GM06990 (cell line): ENCODE measurements at regions not wholly inside any gene's neighbourhood (a gene's known extent, or its start where the extent isn't known, plus 50 kb on each side); places are given as distances from the start of the nearest gene placed in this dataset.

Source experiments
- DNase-seq: peaks from one replicate; pipeline ENCODE4 v3.0.0-alpha.2; 2011; ENCODE audit not compliant: insufficient read length; ENCODE audit errors: extremely low read depth
- H3K27me3 ChIP-seq: replicated peaks from 2 replicates; pipeline ENCODE4 v1.6.0; 2011; ENCODE audit warnings: low read length; ENCODE audit not compliant: control insufficient read depth, insufficient read depth
- H3K36me3 ChIP-seq: 2 replicates; pipeline ENCODE4 v1.5.1; 2011; ENCODE audit warnings: low read length; ENCODE audit not compliant: control insufficient read depth, insufficient read depth
- H3K4me3 ChIP-seq: replicated peaks from 2 replicates; pipeline ENCODE4 v1.5.1; 2011; ENCODE audit warnings: low read depth, mild to moderate bottlenecking, control low read depth, low read length
- CTCF ChIP-seq: IDR thresholded peaks from 2 replicates; pipeline ENCODE4 v1.5.1; 2011; ENCODE audit warnings: low read length, control low read depth, mild to moderate bottlenecking, inconsistent platforms; ENCODE audit not compliant: insufficient read depth, poor library complexity, severe bottlenecking

GRCh38 chr2:198957181-198957580, 500.6 kb downstream of the SATB2 start:
- Histone ChIP-seq H3K27me3 (no peaks in the 10 kb centered on the region; the same call in 1 of the 2 replicates), H3K36me3 (no peaks in the 10 kb centered on the region), H3K4me3 (no peak overlapping the region)
- TF ChIP-seq CTCF, result no peak
- DNase-seq, result no peak

GRCh38 chr2:198953328-198953727, 504.4 kb downstream of the SATB2 start:
- TF ChIP-seq CTCF, result no peak
- Histone ChIP-seq H3K36me3 (no peaks in the 10 kb centered on the region), H3K27me3 (no peaks in the 10 kb centered on the region; the same call in 1 of the 2 replicates), H3K4me3 (no peak overlapping the region)
- DNase-seq, result no peak

- Histone ChIP-seq H3K4me3 (no peak overlapping the region), H3K27me3 (no peaks in the 10 kb centered on the region; the same call in 1 of the 2 replicates), H3K36me3 (no peaks in the 10 kb centered on the region)
- TF ChIP-seq CTCF, result no peak
- no peak for DNase-seq
Measured at GRCh38 chr2:198950803-198951202, 506.9 kb downstream of the SATB2 start.

- no peaks in the 10 kb centered on the region for H3K36me3 ChIP-seq
- DNase-seq, result no peak
Measured at GRCh38 chr2:198945496-198945895, 512.2 kb downstream of the SATB2 start.

GRCh38 chr2:198930170-198930569, 527.6 kb downstream of the SATB2 start:
- no peaks in the 10 kb centered on the region for H3K27me3 ChIP-seq
- H3K4me3 ChIP-seq, result no peak overlapping the region
- no peak for DNase-seq
- TF ChIP-seq CTCF, result peak; percentile 43
- no peaks in the 10 kb centered on the region for H3K36me3 ChIP-seq

More at GRCh38 chr2:198945496-198945895, 512.2 kb downstream of the SATB2 start:
- TF ChIP-seq CTCF, result no peak
- Histone ChIP-seq H3K4me3 (no peak overlapping the region), H3K27me3 (no peaks in the 10 kb centered on the region)

- no peak for DNase-seq
- Histone ChIP-seq H3K4me3 (no peak overlapping the region), H3K36me3 (no peaks in the 10 kb centered on the region), H3K27me3 (no peaks in the 10 kb centered on the region)
- no peak for TF ChIP-seq CTCF
Measured at GRCh38 chr2:198928026-198928425, 529.7 kb downstream of the SATB2 start.
